Body of pancreas (tissue), 4 donors: ENCODE measurements at regions not wholly inside any gene's neighbourhood (a gene's known extent, or its start where the extent isn't known, plus 50 kb on each side); places are given as distances from the start of the nearest gene placed in this dataset.

ENCODE experiments used
- POLR2A ChIP-seq, 3 donors: fragments of 450-650 bp; IDR thresholded peaks; one replicate each; pipeline ENCODE4 v1.6.1; 2016; ENCODE audit warnings: antibody characterized with exemption in 3 of 3, mild to moderate bottlenecking in 2 of 3
- TF ChIP-seq, protein P1 (sequence below), 7 experiments: fragments of 450-650 bp in 4 of 7; fragments of 200-600 bp in 3 of 7; sonication (generic) in 3 of 7; IDR thresholded peaks; one replicate each; pipeline ENCODE4 v1.5.1; 2016 to 2019; ENCODE audit warnings: antibody characterized with exemption in 7 of 7

DNA sequence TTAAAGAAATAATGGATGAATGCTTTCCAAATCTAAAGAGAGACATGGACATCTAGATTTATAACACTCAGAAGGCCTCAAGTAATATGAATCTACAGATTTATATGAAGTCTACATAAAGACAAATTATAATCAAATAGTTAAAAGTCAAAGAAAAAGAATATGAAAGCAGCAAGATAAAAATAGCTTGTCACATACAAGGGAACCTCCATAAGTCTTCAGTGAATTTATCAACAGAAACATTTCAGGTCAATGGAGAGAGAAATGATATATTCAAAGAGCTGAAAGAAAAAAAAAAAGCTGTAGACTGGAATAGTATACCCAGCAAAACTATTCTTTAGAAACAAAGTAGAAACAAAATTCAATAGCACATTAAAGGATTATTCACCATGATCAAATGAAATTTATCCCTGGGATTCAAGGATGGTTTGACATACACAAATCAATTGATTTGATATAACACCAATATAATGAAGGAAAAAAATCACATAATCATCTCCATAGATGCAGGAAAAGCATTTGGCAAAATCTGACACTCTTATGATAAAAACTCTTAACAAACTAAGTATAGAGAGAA, 346.6 kb upstream of the PABPC4L start:
- TF ChIP-seq, protein P1, sequence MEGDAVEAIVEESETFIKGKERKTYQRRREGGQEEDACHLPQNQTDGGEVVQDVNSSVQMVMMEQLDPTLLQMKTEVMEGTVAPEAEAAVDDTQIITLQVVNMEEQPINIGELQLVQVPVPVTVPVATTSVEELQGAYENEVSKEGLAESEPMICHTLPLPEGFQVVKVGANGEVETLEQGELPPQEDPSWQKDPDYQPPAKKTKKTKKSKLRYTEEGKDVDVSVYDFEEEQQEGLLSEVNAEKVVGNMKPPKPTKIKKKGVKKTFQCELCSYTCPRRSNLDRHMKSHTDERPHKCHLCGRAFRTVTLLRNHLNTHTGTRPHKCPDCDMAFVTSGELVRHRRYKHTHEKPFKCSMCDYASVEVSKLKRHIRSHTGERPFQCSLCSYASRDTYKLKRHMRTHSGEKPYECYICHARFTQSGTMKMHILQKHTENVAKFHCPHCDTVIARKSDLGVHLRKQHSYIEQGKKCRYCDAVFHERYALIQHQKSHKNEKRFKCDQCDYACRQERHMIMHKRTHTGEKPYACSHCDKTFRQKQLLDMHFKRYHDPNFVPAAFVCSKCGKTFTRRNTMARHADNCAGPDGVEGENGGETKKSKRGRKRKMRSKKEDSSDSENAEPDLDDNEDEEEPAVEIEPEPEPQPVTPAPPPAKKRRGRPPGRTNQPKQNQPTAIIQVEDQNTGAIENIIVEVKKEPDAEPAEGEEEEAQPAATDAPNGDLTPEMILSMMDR (IDR thresholded peaks at IDR 0.05): no peak
- no peak for TF ChIP-seq POLR2A (IDR thresholded peaks at IDR 0.05)
